Natural killer cell (primary cell): ENCODE measurements at regions not wholly inside any gene's neighbourhood (a gene's known extent, or its start where the extent isn't known, plus 50 kb on each side); places are given as distances from the start of the nearest gene placed in this dataset.

ENCODE experiments used
- ATAC-seq, 3 donors: fragments of 150-1000 bp in 2 of 3; fragments of 200-7000 bp in 1 of 3; cut with Tn5 transposase; 1 replicate in 1 of 3; 2 replicates in 2 of 3; pipeline ENCODE4 v1.10.0; 2021; ENCODE audit warnings: mild to moderate bottlenecking in 2 of 3, moderate library complexity in 2 of 3
- DNase-seq, 2 donors: peaks; one replicate each; pipeline versions ENCODE4 v3.0.0 to v3.0.0-alpha.2; 2013 to 2021; ENCODE audit warnings: mixed read lengths in 1 of 2
- H3K27ac ChIP-seq: one replicate; pipeline ENCODE4 v1.5.1; 2013; ENCODE audit warnings: mild to moderate bottlenecking, low read length
- H3K27me3 ChIP-seq: one replicate; pipeline ENCODE4 v1.6.1; 2013; ENCODE audit warnings: low read length; ENCODE audit not compliant: control insufficient read depth, insufficient read depth
- H3K36me3 ChIP-seq: one replicate; pipeline ENCODE4 v1.6.1; 2013; ENCODE audit warnings: low read length; ENCODE audit not compliant: control insufficient read depth, insufficient read depth
- H3K4me1 ChIP-seq: one replicate; pipeline ENCODE4 v1.6.1; 2013; ENCODE audit warnings: low read length; ENCODE audit not compliant: control insufficient read depth, insufficient read depth
- H3K4me3 ChIP-seq: one replicate; pipeline ENCODE4 v1.5.1; 2013; ENCODE audit warnings: low read length
- H3K9me3 ChIP-seq: one replicate; pipeline ENCODE4 v1.6.1; 2013; ENCODE audit warnings: low read length; ENCODE audit not compliant: control insufficient read depth, insufficient read depth
- H3K27ac Mint-ChIP-seq, 2 donors: one replicate each; pipeline ENCODE4 v1.8.0; 2022; ENCODE audit warnings: mild to moderate bottlenecking in 2 of 2, mixed read lengths in 2 of 2, moderate library complexity in 1 of 2
- H3K27me3 Mint-ChIP-seq, 2 donors: one replicate each; pipeline ENCODE4 v1.8.0; 2022; ENCODE audit warnings: low read depth in 2 of 2, mixed read lengths in 2 of 2
- H3K36me3 Mint-ChIP-seq: one replicate; pipeline ENCODE4 v1.8.0; 2022; ENCODE audit warnings: mixed read lengths
- H3K4me1 Mint-ChIP-seq, 2 donors: one replicate each; pipeline ENCODE4 v1.8.0; 2022; ENCODE audit warnings: mixed read lengths in 2 of 2
- H3K4me3 Mint-ChIP-seq: one replicate; pipeline ENCODE4 v1.8.0; 2022; ENCODE audit warnings: mild to moderate bottlenecking, moderate library complexity, mixed read lengths
- H3K9me3 Mint-ChIP-seq, 2 donors: one replicate each; pipeline ENCODE4 v1.8.0; 2022; ENCODE audit warnings: mixed read lengths in 2 of 2
- CTCF ChIP-seq: fragments of 200-600 bp; IDR thresholded peaks from one replicate; pipeline ENCODE4 v1.8.0; 2022; ENCODE audit warnings: antibody characterized with exemption
- WGBS: methylation state at CpG from one replicate; pipeline ENCODE4 v1.1.7; 2013; ENCODE audit warnings: missing lambda C conversion rate; ENCODE audit not compliant: insufficient coverage; 5-methylcytosine and 5-hydroxymethylcytosine counted together
- intact Hi-C: fragments of 100-400 bp; cut with micrococcal nuclease; formaldehyde crosslinking; loops from one replicate; pipeline ENCODE4 v1.14.2; 2022

- Histone ChIP-seq H3K4me1 (no peaks in the 10 kb centered on the region), H3K9me3 (peaks cover 2% of the 10 kb centered on the region), H3K27ac (no peak overlapping the region), H3K4me3 (no peak overlapping the region), H3K27me3 (no peaks in the 10 kb centered on the region), H3K36me3 (no peaks in the 10 kb centered on the region)
- no peak overlapping the region for H3K4me3 Mint-ChIP-seq
- ATAC-seq (no peak), DNase-seq (no peak)
- H3K4me1 Mint-ChIP-seq, result no peaks in the 10 kb centered on the region
- TF ChIP-seq CTCF, result no peak
- no peak overlapping the region for H3K27ac Mint-ChIP-seq
- peaks cover 7 to 17% of the 10 kb centered on the region in 2 donors for H3K9me3 Mint-ChIP-seq
- H3K27me3 Mint-ChIP-seq, result no peaks in the 10 kb centered on the region
- no peaks in the 10 kb centered on the region for H3K36me3 Mint-ChIP-seq
- intact Hi-C loops, result no loop called here
Observed at GRCh38 chr3:166445865-166446264, 608.6 kb upstream of the BCHE start.

GRCh38 chr3:166444756-166445155, 607.5 kb upstream of the BCHE start:
- Histone ChIP-seq H3K27me3 (no peaks in the 10 kb centered on the region), H3K36me3 (no peaks in the 10 kb centered on the region), H3K27ac (no peak overlapping the region), H3K4me1 (no peaks in the 10 kb centered on the region), H3K9me3 (peaks cover 2% of the 10 kb centered on the region), H3K4me3 (no peak overlapping the region)
- Mint-ChIP-seq H3K9me3 (peaks cover 7 to 18% of the 10 kb centered on the region in 2 donors), H3K4me3 (no peak overlapping the region), H3K27ac (no peak overlapping the region), H3K27me3 (no peaks in the 10 kb centered on the region), H3K4me1 (no peaks in the 10 kb centered on the region), H3K36me3 (no peaks in the 10 kb centered on the region)
- intact Hi-C loops, result no loop called here
- no peak for DNase-seq
- no peak for ATAC-seq
- TF ChIP-seq CTCF, result no peak
- 90% methylated on average over 9 of the region's 9 CpGs for WGBS

GRCh38 chr3:166444336-166444735, 607.1 kb upstream of the BCHE start:
- H3K4me3 ChIP-seq, result no peak overlapping the region
- Mint-ChIP-seq H3K4me3 (no peak overlapping the region), H3K27me3 (no peaks in the 10 kb centered on the region), H3K4me1 (no peaks in the 10 kb centered on the region), H3K9me3 (peaks cover 9 to 16% of the 10 kb centered on the region in 2 donors), H3K27ac (no peak overlapping the region), H3K36me3 (no peaks in the 10 kb centered on the region)
- WGBS, result 61% methylated on average over 4 of the region's 4 CpGs
- TF ChIP-seq CTCF, result no peak
- H3K36me3 ChIP-seq, result no peaks in the 10 kb centered on the region
- no peaks in the 10 kb centered on the region for H3K4me1 ChIP-seq
- no peak overlapping the region for H3K27ac ChIP-seq
- no peaks in the 10 kb centered on the region for H3K27me3 ChIP-seq
- ATAC-seq (no peak), DNase-seq (no peak)
- H3K9me3 ChIP-seq, result peaks cover 2% of the 10 kb centered on the region
- intact Hi-C loops, result no loop called here

- no peaks in the 10 kb centered on the region for H3K27me3 Mint-ChIP-seq
- TF ChIP-seq CTCF, result no peak
- Histone ChIP-seq H3K4me1 (no peaks in the 10 kb centered on the region), H3K27ac (no peak overlapping the region), H3K36me3 (no peaks in the 10 kb centered on the region), H3K9me3 (no peaks in the 10 kb centered on the region), H3K27me3 (no peaks in the 10 kb centered on the region), H3K4me3 (no peak overlapping the region)
- no peaks in the 10 kb centered on the region for H3K36me3 Mint-ChIP-seq
- no peak for ATAC-seq
- no peak for DNase-seq
- no peak overlapping the region for H3K4me3 Mint-ChIP-seq
- H3K27ac Mint-ChIP-seq, result no peak overlapping the region
- WGBS, result no CpG with 5 or more reads among the region's 3 CpGs
- intact Hi-C loops, result no loop called here
- H3K9me3 Mint-ChIP-seq, result peaks cover 4 to 12% of the 10 kb centered on the region in 2 donors
- no peaks in the 10 kb centered on the region for H3K4me1 Mint-ChIP-seq
Observed at GRCh38 chr3:166435469-166436057, 598.3 kb upstream of the BCHE start.
